DND-41 (cell line): ENCODE measurements at regions not wholly inside any gene's neighbourhood (a gene's known extent, or its start where the extent isn't known, plus 50 kb on each side); places are given as distances from the start of the nearest gene placed in this dataset.

ENCODE experiments used
- ATAC-seq: fragments of 200-7000 bp; cut with Tn5 transposase; 3 replicates; pipeline ENCODE4 v1.9.1; 2021; ENCODE audit warnings: low read depth; ENCODE audit not compliant: insufficient read depth
- DNase-seq: peaks from one replicate; pipeline ENCODE4 v3.0.0-alpha.2; 2020
- H2AFZ ChIP-seq: 2 replicates; pipeline ENCODE4 v1.6.0; 2012; ENCODE audit warnings: low read depth, low read length
- H3K27ac ChIP-seq: 2 replicates; pipeline ENCODE4 v1.5.1; 2012; ENCODE audit warnings: low read length, inconsistent platforms
- H3K27me3 ChIP-seq: fragments of 200-600 bp; sonication (generic); 2 replicates; pipeline ENCODE4 v1.6.0; 2012; ENCODE audit warnings: low read length, mild to moderate bottlenecking, inconsistent platforms; ENCODE audit not compliant: insufficient read depth, poor library complexity
- H3K36me3 ChIP-seq: 2 replicates; pipeline ENCODE4 v1.5.1; 2012; ENCODE audit warnings: low read length, inconsistent platforms; ENCODE audit not compliant: insufficient read depth
- H3K4me1 ChIP-seq: 2 replicates; pipeline ENCODE4 v1.5.1; 2012; ENCODE audit warnings: mild to moderate bottlenecking, low read length; ENCODE audit not compliant: insufficient read depth
- H3K4me2 ChIP-seq: 2 replicates; pipeline ENCODE4 v1.6.0; 2012; ENCODE audit warnings: mild to moderate bottlenecking, moderate library complexity, low read length, inconsistent platforms; ENCODE audit not compliant: insufficient read depth
- H3K4me3 ChIP-seq, 2 experiments: fragments of 200-600 bp in 1 of 2; shearing (Covaris generic) in 1 of 2; 2 replicates each; pipeline ENCODE4 v1.5.1; 2012 to 2016; ENCODE audit warnings: inconsistent platforms in 2 of 2, low read length in 2 of 2, mild to moderate bottlenecking in 2 of 2, low read depth in 1 of 2, moderate library complexity in 1 of 2
- H3K79me2 ChIP-seq: 2 replicates; pipeline ENCODE4 v1.6.0; 2012; ENCODE audit warnings: low read length, inconsistent platforms; ENCODE audit not compliant: insufficient read depth
- H3K9ac ChIP-seq: 2 replicates; pipeline ENCODE4 v1.6.0; 2012; ENCODE audit warnings: low read depth, mild to moderate bottlenecking, inconsistent platforms, low read length, moderate library complexity
- H3K9me3 ChIP-seq: 2 replicates; pipeline ENCODE4 v1.5.1; 2012; ENCODE audit warnings: low read length, moderate library complexity, mild to moderate bottlenecking, inconsistent platforms; ENCODE audit not compliant: insufficient read depth, severe bottlenecking
- H4K20me1 ChIP-seq: 2 replicates; pipeline ENCODE4 v1.6.0; 2012; ENCODE audit warnings: low read length; ENCODE audit not compliant: insufficient read depth
- EZH2 ChIP-seq: IDR thresholded peaks from 3 replicates; pipeline ENCODE4 v1.6.1; 2012; ENCODE audit warnings: borderline replicate concordance, low read depth, mild to moderate bottlenecking, moderate library complexity, low read length, inconsistent platforms; ENCODE audit not compliant: severe bottlenecking
- TF ChIP-seq, protein P1 (sequence below): IDR thresholded peaks from 2 replicates; pipeline ENCODE4 v1.5.1; 2012; ENCODE audit warnings: borderline replicate concordance, low read length, moderate library complexity, mild to moderate bottlenecking; ENCODE audit not compliant: poor library complexity, severe bottlenecking; ENCODE audit errors: extremely low read depth

DNA sequence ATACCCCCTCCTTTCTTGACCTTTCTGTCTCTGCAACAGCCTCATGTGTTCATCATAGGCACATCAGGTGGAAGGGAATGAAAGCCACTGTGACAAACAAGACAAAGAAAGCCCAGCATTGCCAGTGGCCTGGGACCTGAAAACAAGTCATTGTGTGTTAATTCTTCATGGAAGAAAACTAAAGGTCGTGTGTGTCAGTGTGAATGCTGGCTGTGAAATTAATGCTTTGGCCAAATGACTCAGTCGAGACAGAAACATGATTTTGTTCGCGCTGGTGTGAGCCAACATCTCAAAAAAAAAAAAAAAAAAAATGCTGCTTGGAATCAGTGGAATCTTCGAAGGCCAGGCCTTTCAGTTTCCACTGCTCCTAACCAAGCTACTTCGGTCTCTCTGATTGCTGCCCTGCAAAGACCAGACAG lies 386.5 kb upstream of the PROK2 start:
- TF ChIP-seq EZH2 = no peak
- TF ChIP-seq, protein P1, sequence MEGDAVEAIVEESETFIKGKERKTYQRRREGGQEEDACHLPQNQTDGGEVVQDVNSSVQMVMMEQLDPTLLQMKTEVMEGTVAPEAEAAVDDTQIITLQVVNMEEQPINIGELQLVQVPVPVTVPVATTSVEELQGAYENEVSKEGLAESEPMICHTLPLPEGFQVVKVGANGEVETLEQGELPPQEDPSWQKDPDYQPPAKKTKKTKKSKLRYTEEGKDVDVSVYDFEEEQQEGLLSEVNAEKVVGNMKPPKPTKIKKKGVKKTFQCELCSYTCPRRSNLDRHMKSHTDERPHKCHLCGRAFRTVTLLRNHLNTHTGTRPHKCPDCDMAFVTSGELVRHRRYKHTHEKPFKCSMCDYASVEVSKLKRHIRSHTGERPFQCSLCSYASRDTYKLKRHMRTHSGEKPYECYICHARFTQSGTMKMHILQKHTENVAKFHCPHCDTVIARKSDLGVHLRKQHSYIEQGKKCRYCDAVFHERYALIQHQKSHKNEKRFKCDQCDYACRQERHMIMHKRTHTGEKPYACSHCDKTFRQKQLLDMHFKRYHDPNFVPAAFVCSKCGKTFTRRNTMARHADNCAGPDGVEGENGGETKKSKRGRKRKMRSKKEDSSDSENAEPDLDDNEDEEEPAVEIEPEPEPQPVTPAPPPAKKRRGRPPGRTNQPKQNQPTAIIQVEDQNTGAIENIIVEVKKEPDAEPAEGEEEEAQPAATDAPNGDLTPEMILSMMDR = no peak
- Histone ChIP-seq H3K79me2 (no peaks in the 10 kb centered on the region), H3K27ac (no peak overlapping the region), H4K20me1 (no peaks in the 10 kb centered on the region), H2AFZ (no peak overlapping the region), H3K4me3 (no peak overlapping the region), H3K36me3 (no peaks in the 10 kb centered on the region), H3K27me3 (no peaks in the 10 kb centered on the region), H3K4me1 (no peaks in the 10 kb centered on the region), H3K9ac (no peak overlapping the region), H3K9me3 (no peaks in the 10 kb centered on the region), H3K4me2 (no peak overlapping the region)
- ATAC-seq = no peak
- DNase-seq = no peak

DNA sequence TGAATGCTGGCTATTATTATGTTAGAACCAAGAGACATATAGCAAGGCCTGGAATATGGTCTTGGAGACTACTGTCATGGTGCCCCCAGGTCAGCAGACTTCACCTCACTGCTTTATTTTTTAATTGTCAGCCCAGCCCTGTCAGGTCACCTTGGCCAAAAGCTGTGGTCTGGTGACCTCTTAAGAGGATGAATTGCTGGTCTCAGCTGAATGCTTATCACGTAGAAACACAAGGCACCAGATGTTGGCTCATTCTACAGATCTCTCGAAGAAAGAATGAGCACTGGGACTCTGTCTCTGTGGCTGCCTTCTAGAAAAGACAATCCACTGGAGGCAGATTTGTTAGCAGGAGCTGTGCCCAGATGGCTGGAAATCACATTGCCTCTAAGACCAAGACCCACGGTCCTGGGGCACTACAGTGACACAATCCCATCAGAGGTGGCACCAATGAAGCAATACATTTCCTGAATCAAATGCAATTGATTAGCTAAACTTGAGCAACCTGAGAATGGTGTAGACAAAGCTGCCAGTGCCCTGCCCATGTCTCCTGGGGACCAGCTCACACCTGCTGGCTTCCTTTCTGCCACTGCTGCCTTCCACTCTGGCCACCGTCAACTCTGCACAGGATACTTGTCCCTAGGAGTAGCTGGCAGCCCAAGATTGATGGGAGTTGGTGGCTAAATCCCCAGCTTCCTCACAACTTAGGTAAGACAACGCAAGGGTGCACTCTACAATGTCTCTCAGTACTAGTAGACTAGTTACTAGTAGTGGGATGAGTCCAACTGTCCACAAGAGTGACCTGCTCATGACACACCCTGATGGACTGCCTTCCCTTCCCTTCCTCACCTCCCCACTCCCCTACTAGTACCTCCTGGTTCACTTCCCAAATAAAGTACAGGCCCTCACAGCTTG lies 384.9 kb upstream of the PROK2 start:
- Histone ChIP-seq H3K4me3 (no peak overlapping the region), H3K27ac (no peak overlapping the region), H4K20me1 (no peaks in the 10 kb centered on the region), H3K79me2 (no peaks in the 10 kb centered on the region), H3K27me3 (no peaks in the 10 kb centered on the region), H3K9ac (no peak overlapping the region), H3K4me1 (no peaks in the 10 kb centered on the region), H3K9me3 (no peaks in the 10 kb centered on the region), H3K36me3 (no peaks in the 10 kb centered on the region), H3K4me2 (no peak overlapping the region), H2AFZ (no peak overlapping the region)
- DNase-seq (no peak), ATAC-seq (no peak)
- TF ChIP-seq, protein P1 = no peak
- TF ChIP-seq EZH2 = no peak

DNA sequence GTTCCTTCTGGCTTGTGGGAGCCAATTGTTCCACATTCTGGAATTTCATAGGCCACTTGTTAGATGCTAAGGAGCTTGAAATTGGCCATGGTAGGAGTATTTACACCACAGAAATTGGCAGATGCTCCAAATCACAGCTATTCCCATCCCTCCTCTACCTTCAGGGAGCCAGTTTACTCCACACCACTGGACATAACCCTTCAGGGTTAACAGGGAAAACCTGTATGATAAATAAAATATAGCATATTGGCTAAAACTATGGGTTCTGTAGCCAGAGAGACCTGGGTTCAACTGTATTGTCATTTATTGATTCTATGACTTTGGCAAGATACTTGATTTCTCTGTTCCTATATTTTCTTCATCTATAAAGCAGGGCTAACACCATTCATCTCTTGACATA lies 384.2 kb upstream of the PROK2 start:
- no peaks in the 10 kb centered on the region for H3K79me2 ChIP-seq
- H3K27me3 ChIP-seq = no peaks in the 10 kb centered on the region
- TF ChIP-seq, protein P1 = no peak
- H3K27ac ChIP-seq = no peak overlapping the region
- no peak for DNase-seq
- no peaks in the 10 kb centered on the region for H4K20me1 ChIP-seq
- no peaks in the 10 kb centered on the region for H3K36me3 ChIP-seq
- H3K4me1 ChIP-seq = no peaks in the 10 kb centered on the region
- H3K9ac ChIP-seq = no peak overlapping the region
- ATAC-seq = no peak
- no peaks in the 10 kb centered on the region for H3K9me3 ChIP-seq
- H3K4me2 ChIP-seq = no peak overlapping the region
- no peak overlapping the region for H2AFZ ChIP-seq
- no peak overlapping the region for H3K4me3 ChIP-seq

DNA sequence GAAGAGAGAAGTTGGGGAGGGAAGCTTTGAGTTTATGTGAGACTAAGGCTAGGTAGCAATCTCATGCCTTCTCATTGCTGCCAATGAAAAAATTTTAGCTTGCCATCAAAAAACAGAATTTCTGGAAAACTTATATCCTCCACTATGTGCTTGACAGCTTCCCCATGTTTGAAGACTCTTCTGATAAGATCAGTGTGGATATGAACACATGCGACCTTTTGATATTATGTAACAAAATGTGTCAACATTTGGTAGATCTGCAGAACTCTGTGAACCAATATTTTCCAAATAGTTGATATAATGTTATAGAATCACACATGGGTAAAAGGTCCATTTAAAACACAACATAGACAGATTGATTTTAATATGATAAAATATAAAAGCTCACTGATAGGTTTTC lies 380.9 kb upstream of the PROK2 start:
- Histone ChIP-seq H3K9ac (no peak overlapping the region), H3K9me3 (no peaks in the 10 kb centered on the region), H3K36me3 (no peaks in the 10 kb centered on the region), H4K20me1 (no peaks in the 10 kb centered on the region), H3K4me1 (no peaks in the 10 kb centered on the region), H3K27ac (no peak overlapping the region), H3K4me3 (no peak overlapping the region), H3K79me2 (no peaks in the 10 kb centered on the region), H2AFZ (no peak overlapping the region), H3K27me3 (no peaks in the 10 kb centered on the region), H3K4me2 (no peak overlapping the region)
- no peak for TF ChIP-seq EZH2
- TF ChIP-seq, protein P1 = no peak
- DNase-seq (no peak), ATAC-seq (no peak)
